ENCODE measurements at regions not wholly inside any gene's neighbourhood (a gene's known extent, or its start where the extent isn't known, plus 50 kb on each side); places are given as distances from the start of the nearest gene placed in this dataset.
A peak's percentile ranks its signal among the peaks of the same experiment; 100 is the strongest.

GRCh38 chr12:78753058-78753457 is 111.5 kb upstream of the SYT1 start:
- no peaks in the 10 kb centered on the region for H3K9me3 ChIP-seq (replicated peaks; ENCODE audit: control insufficient read depth, insufficient read depth, low read length)
- no peaks in the 10 kb centered on the region for H3K4me1 ChIP-seq (ENCODE audit: control insufficient read depth, extremely low read depth, insufficient read depth, low read length)
- no peak overlapping the region for H2AFZ ChIP-seq (ENCODE audit: low read depth, low read length)
- TF ChIP-seq MYC (IDR thresholded peaks at IDR 0.05; ENCODE audit: low read depth, low read length) (no peak), FOS (IDR thresholded peaks at IDR 0.05; ENCODE audit: borderline replicate concordance, insufficient read depth, low read length) (no peak), GATA2 (IDR thresholded peaks at IDR 0.05; ENCODE audit: insufficient read depth, insufficient read length, low read depth, low read length) (no peak), EZH2 (IDR thresholded peaks at IDR 0.05; ENCODE audit: borderline replicate concordance, low read depth, low read length, severe bottlenecking) (no peak), POLR2AphosphoS5 (IDR thresholded peaks at IDR 0.05; ENCODE audit: insufficient read depth, low read depth, low read length) (no peak), JUN (IDR thresholded peaks at IDR 0.05; ENCODE audit: borderline replicate concordance, insufficient read depth, insufficient read length, low read depth) (no peak), POLR2A (IDR thresholded peaks at IDR 0.05; ENCODE audit: low read depth, low read length) (no peak)
- TF ChIP-seq, protein P1, sequence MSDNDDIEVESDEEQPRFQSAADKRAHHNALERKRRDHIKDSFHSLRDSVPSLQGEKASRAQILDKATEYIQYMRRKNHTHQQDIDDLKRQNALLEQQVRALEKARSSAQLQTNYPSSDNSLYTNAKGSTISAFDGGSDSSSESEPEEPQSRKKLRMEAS (IDR thresholded peaks at IDR 0.05; ENCODE audit: insufficient read depth, insufficient read length): no peak
- TF ChIP-seq, protein P2, sequence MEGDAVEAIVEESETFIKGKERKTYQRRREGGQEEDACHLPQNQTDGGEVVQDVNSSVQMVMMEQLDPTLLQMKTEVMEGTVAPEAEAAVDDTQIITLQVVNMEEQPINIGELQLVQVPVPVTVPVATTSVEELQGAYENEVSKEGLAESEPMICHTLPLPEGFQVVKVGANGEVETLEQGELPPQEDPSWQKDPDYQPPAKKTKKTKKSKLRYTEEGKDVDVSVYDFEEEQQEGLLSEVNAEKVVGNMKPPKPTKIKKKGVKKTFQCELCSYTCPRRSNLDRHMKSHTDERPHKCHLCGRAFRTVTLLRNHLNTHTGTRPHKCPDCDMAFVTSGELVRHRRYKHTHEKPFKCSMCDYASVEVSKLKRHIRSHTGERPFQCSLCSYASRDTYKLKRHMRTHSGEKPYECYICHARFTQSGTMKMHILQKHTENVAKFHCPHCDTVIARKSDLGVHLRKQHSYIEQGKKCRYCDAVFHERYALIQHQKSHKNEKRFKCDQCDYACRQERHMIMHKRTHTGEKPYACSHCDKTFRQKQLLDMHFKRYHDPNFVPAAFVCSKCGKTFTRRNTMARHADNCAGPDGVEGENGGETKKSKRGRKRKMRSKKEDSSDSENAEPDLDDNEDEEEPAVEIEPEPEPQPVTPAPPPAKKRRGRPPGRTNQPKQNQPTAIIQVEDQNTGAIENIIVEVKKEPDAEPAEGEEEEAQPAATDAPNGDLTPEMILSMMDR (IDR thresholded peaks at IDR 0.05; ENCODE audit: extremely low read depth in 1 of 2, insufficient read depth in 1 of 2, low read depth in 1 of 2, low read length in 2 of 2): no peak
- no peaks in the 10 kb centered on the region for H4K20me1 ChIP-seq (replicated peaks; ENCODE audit: control insufficient read depth, extremely low read depth, insufficient read depth, low read length)
- H3K27me3 ChIP-seq (ENCODE audit: control insufficient read depth in 2 of 2, insufficient read depth in 2 of 2, low read length in 2 of 2): no peaks in the 10 kb centered on the region
- H3K4me3 ChIP-seq (replicated peaks in 1 of 3; ENCODE audit: insufficient read depth in 1 of 3, low read depth in 1 of 3, low read length in 3 of 3): no peak overlapping the region
- no peaks in the 10 kb centered on the region for H3K79me2 ChIP-seq (ENCODE audit: control insufficient read depth, insufficient read depth, low read length)
- intact Hi-C loops (cut with micrococcal nuclease): no loop called here
- peak; percentile 67 for FAIRE-seq
- H3K9ac ChIP-seq (replicated peaks; ENCODE audit: extremely low read depth, insufficient read depth, low read length): no peak overlapping the region
- CTCF ChIA-PET: no interaction called here
- POLR2A ChIA-PET: no interaction called here
- dilution Hi-C loops (cut with MboI; ENCODE audit: extremely low pct_ligation_motif_present, low sequenced_read_pairs): no loop called here
- no peak overlapping the region for H3K4me2 ChIP-seq (ENCODE audit: insufficient read depth, low read length)
- no peak overlapping the region for H3K27ac ChIP-seq (ENCODE audit: insufficient read depth, low read depth, low read length)
- no peaks in the 10 kb centered on the region for H3K9me1 ChIP-seq (replicated peaks; ENCODE audit: control insufficient read depth, extremely low read depth, insufficient read depth, low read length)
- no peak for DNase-seq (ENCODE audit: low read depth, low spot score)
- no peaks in the 10 kb centered on the region for H3K36me3 ChIP-seq (ENCODE audit: control insufficient read depth in 2 of 2, extremely low read depth in 1 of 2, insufficient read depth in 2 of 2, low read length in 2 of 2)
- BruUV-seq (replicated peaks): no TSS peak
